ENCODE measurements at regions not wholly inside any gene's neighbourhood (a gene's known extent, or its start where the extent isn't known, plus 50 kb on each side); places are given as distances from the start of the nearest gene placed in this dataset.

GRCh38 chr2:123644053-123644452, 381.0 kb upstream of the CNTNAP5 start:
- in situ Hi-C loops (cut with MboI) = no loop called here
- intact Hi-C loops (cut with micrococcal nuclease; ENCODE audit: unreplicated experiment) = no loop called here
- no peak for TF ChIP-seq SIX5 (IDR thresholded peaks at IDR 0.05; ENCODE audit: low read depth, low read length, severe bottlenecking)
- no peak for TF ChIP-seq HCFC1 (IDR thresholded peaks at IDR 0.05; ENCODE audit: low read length)
- no peak for TF ChIP-seq CREB1 (IDR thresholded peaks at IDR 0.05; ENCODE audit: low read depth)
- no peak for TF ChIP-seq E2F8 (IDR thresholded peaks at IDR 0.05; ENCODE audit: low read depth, partially characterized antibody)
- no peak for TF ChIP-seq PRDM15 (CRISPR knock-in tag; IDR thresholded peaks at IDR 0.05)
- TF ChIP-seq IRF4 (IDR thresholded peaks at IDR 0.05; ENCODE audit: low read depth, low read length) = no peak
- no peak for TF ChIP-seq POU2F2 (IDR thresholded peaks at IDR 0.05; ENCODE audit: borderline replicate concordance, low read depth, low read length)
- Histone ChIP-seq H3K4me3 (no peak overlapping the region), H2AFZ (ENCODE audit: control insufficient read depth, low read depth, low read length) (no peak overlapping the region), H3K9me3 (replicated peaks; ENCODE audit: control insufficient read depth, insufficient read depth, low read length) (no peaks in the 10 kb centered on the region), H3K9ac (ENCODE audit: control insufficient read depth, insufficient read depth, low read length) (no peak overlapping the region), H3K4me2 (ENCODE audit: control insufficient read depth, insufficient read depth) (no peak overlapping the region), H3K36me3 (ENCODE audit: control insufficient read depth in 2 of 2, insufficient read depth in 2 of 2, low read length in 1 of 2) (no peaks in the 10 kb centered on the region), H3K4me1 (ENCODE audit: control insufficient read depth, insufficient read depth, low read length) (no peaks in the 10 kb centered on the region), H3K27me3 (replicated peaks in 1 of 2; ENCODE audit: control insufficient read depth in 2 of 2, insufficient read depth in 2 of 2, low read length in 1 of 2) (no peaks in the 10 kb centered on the region), H4K20me1 (ENCODE audit: control insufficient read depth, insufficient read depth) (no peaks in the 10 kb centered on the region), H3K79me2 (ENCODE audit: control insufficient read depth, insufficient read depth, low read length) (no peaks in the 10 kb centered on the region), H3K27ac (ENCODE audit: control insufficient read depth, insufficient read depth) (no peak overlapping the region)
- CTCF ChIA-PET = no interaction called here
- no TSS peak for BruUV-seq (replicated peaks)
- DNase-seq (ENCODE audit: low read depth, low spot score) (no peak), FAIRE-seq (no peak), ATAC-seq (no peak)
- RAD21 ChIA-PET (ENCODE audit: unreplicated experiment) = no interaction called here
- POLR2A ChIA-PET = no interaction called here
- SMC1A ChIA-PET (ENCODE audit: uncharacterized antibody, unreplicated experiment) = no interaction called here
